SK-N-SH treated with all-trans-retinoic acid at 6 μM for 48 hours (cell line): ENCODE measurements at regions not wholly inside any gene's neighbourhood (a gene's known extent, or its start where the extent isn't known, plus 50 kb on each side); places are given as distances from the start of the nearest gene placed in this dataset.

Source experiments
- BACH2 ChIP-seq: fragments of 250-450 bp; sonication (Bioruptor Pico); IDR thresholded peaks from 2 replicates; pipeline ENCODE4 v1.9.0; 2021; ENCODE audit warnings: mild to moderate bottlenecking, borderline replicate concordance
- RARB ChIP-seq: fragments of 250-450 bp; sonication (Bioruptor Pico); IDR thresholded peaks from 2 replicates; pipeline ENCODE4 v1.8.0; 2021; ENCODE audit warnings: mild to moderate bottlenecking, moderate library complexity
- ZNF8 ChIP-seq: fragments of 450-650 bp; formaldehyde crosslinking; IDR thresholded peaks from 2 replicates; pipeline ENCODE4 v1.5.0; 2020; ENCODE audit warnings: mild to moderate bottlenecking, moderate library complexity
- TF ChIP-seq, protein P1 (sequence below): fragments of 250-450 bp; sonication (Bioruptor Pico); IDR thresholded peaks from 2 replicates; pipeline ENCODE4 v1.8.0; 2020; ENCODE audit warnings: mild to moderate bottlenecking, moderate library complexity, borderline replicate concordance

DNA sequence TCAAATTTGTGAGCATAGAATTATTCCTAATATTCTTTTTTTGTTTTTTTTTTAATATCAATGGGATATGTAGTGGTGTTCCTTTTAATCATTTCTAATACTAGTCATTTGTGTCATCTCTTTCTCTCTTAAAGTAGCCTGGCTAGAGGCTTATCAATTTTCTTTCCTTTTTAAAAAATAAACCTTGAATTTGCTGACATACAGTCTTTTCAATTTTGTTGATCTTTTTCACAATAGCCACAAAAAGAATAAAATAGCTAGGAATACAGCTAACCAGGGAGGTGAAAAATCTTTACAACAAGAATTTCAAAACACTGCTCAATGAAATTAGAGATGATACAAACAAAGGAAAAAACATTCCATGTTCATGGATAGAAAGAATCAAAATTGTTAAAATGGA, 192.6 kb downstream of the ARL6IP6 start:
- TF ChIP-seq BACH2 (CRISPR knock-in tag): no peak
- TF ChIP-seq RARB: no peak
- no peak for TF ChIP-seq ZNF8 (CRISPR knock-in tag)
- TF ChIP-seq, protein P1, sequence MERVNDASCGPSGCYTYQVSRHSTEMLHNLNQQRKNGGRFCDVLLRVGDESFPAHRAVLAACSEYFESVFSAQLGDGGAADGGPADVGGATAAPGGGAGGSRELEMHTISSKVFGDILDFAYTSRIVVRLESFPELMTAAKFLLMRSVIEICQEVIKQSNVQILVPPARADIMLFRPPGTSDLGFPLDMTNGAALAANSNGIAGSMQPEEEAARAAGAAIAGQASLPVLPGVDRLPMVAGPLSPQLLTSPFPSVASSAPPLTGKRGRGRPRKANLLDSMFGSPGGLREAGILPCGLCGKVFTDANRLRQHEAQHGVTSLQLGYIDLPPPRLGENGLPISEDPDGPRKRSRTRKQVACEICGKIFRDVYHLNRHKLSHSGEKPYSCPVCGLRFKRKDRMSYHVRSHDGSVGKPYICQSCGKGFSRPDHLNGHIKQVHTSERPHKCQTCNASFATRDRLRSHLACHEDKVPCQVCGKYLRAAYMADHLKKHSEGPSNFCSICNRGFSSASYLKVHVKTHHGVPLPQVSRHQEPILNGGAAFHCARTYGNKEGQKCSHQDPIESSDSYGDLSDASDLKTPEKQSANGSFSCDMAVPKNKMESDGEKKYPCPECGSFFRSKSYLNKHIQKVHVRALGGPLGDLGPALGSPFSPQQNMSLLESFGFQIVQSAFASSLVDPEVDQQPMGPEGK (CRISPR knock-in tag): no peak
